ENCODE measurements at regions not wholly inside any gene's neighbourhood (a gene's known extent, or its start where the extent isn't known, plus 50 kb on each side); places are given as distances from the start of the nearest gene placed in this dataset.
A peak's percentile ranks its signal among the peaks of the same experiment; 100 is the strongest.

DNA sequence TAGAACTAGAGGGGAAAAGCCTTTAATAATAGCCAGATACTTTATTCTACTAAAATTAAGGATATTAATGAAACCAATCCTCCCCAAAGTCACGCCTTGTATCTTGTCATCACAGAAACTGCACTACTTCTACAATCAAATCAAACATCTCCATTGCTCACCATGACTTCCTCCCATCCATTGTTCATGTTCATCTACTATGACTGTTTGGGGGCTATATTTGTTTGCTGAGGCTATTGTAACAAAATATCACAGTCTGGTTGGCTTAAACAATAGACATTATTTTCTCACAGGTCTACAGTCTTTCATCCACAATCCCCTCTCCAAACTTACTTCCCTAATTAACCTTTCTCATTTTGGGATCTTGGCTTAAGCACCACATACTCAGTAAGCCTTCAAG lies 193.6 kb upstream of the FSCB start:
- no peaks in the 10 kb centered on the region for H3K27me3 ChIP-seq (ENCODE audit: control insufficient read depth in 3 of 3, insufficient read depth in 3 of 3, low read length in 2 of 3)
- peaks cover 0 to 7% (median 0%) of the 10 kb centered on the region in 4 donors for H3K9me3 ChIP-seq (ENCODE audit: control insufficient read depth in 4 of 4, insufficient read depth in 3 of 4, low read length in 3 of 4)
- H3K4me3 ChIP-seq = no peak overlapping the region
- ATAC-seq (ENCODE audit: insufficient read depth, low FRiP score) = no peak
- no peak overlapping the region for H3K9ac ChIP-seq (ENCODE audit: insufficient read depth in 1 of 2, low read length in 2 of 2)
- WGBS, 2 donors = 80 to 83% methylated on average over 1 of the region's 1 CpG
- H3K4me1 ChIP-seq (ENCODE audit: control insufficient read depth in 5 of 5, insufficient read depth in 5 of 5, low read length in 5 of 5) = peaks cover 0 to 8% (median 0%) of the 10 kb centered on the region in 5 donors
- no peak for DNase-seq
- TF ChIP-seq, protein P1, sequence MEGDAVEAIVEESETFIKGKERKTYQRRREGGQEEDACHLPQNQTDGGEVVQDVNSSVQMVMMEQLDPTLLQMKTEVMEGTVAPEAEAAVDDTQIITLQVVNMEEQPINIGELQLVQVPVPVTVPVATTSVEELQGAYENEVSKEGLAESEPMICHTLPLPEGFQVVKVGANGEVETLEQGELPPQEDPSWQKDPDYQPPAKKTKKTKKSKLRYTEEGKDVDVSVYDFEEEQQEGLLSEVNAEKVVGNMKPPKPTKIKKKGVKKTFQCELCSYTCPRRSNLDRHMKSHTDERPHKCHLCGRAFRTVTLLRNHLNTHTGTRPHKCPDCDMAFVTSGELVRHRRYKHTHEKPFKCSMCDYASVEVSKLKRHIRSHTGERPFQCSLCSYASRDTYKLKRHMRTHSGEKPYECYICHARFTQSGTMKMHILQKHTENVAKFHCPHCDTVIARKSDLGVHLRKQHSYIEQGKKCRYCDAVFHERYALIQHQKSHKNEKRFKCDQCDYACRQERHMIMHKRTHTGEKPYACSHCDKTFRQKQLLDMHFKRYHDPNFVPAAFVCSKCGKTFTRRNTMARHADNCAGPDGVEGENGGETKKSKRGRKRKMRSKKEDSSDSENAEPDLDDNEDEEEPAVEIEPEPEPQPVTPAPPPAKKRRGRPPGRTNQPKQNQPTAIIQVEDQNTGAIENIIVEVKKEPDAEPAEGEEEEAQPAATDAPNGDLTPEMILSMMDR (IDR thresholded peaks at IDR 0.05; ENCODE audit: control extremely low read depth, extremely low read depth) = no peak
- no peaks in the 10 kb centered on the region for H3K36me3 ChIP-seq (ENCODE audit: control insufficient read depth in 4 of 4, insufficient read depth in 4 of 4, low read length in 4 of 4)
- no peak overlapping the region for H3K27ac ChIP-seq (ENCODE audit: low read depth in 1 of 2, low read length in 1 of 2)

DNA sequence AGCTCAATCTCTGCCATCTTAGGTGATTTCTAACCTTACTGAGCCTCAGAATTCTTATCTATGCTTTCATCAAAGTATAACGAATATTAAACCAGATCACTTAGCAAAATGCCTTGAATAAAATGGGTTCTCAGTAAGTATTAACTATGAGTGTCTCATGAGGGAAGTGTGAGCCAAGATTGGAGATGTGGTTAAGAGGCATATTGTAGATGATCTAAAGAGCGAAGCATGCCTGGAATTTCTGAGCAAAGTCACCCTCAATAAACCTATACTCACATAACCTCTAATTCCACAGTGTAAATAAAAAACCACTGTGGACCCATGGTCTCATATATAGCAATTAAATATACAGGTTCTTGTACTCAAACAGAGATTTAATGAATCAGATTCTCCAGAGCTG lies 193.1 kb upstream of the FSCB start:
- no peak for ATAC-seq (ENCODE audit: insufficient read depth, low FRiP score)
- TF ChIP-seq, protein P1 (IDR thresholded peaks at IDR 0.05; ENCODE audit: control extremely low read depth, extremely low read depth) = no peak

DNA sequence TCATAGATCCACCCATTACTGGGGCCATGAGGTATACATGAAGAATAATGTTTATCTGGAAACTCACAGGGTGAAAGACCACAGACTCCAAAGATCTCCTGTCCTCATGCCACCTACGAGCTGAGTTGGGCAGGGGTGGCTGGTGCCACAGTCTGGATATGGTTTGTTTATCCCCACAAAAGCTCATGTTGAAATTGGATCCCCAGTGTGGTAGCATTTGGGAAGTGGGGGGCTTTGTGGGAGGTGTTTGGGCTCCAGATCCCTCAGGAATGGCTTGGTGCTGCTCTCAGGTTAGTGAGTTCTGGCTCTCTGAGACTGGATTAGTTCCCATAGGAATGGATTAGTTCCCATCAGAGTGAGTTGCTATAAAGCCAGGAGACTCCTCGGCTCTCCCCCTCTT lies 192.3 kb upstream of the FSCB start:
- no peak for DNase-seq
- Histone ChIP-seq H3K9me3 (ENCODE audit: control insufficient read depth in 4 of 4, insufficient read depth in 3 of 4, low read length in 3 of 4) (peaks cover 0 to 7% (median 0%) of the 10 kb centered on the region in 4 donors), H3K27me3 (ENCODE audit: control insufficient read depth in 3 of 3, insufficient read depth in 3 of 3, low read length in 2 of 3) (no peaks in the 10 kb centered on the region), H3K4me3 (no peak overlapping the region), H3K4me1 (ENCODE audit: control insufficient read depth in 5 of 5, insufficient read depth in 5 of 5, low read length in 5 of 5) (peaks cover 0 to 8% (median 0%) of the 10 kb centered on the region in 5 donors), H3K36me3 (ENCODE audit: control insufficient read depth in 4 of 4, insufficient read depth in 4 of 4, low read length in 4 of 4) (no peaks in the 10 kb centered on the region), H3K27ac (ENCODE audit: low read depth in 1 of 2, low read length in 1 of 2) (no peak overlapping the region), H3K9ac (ENCODE audit: insufficient read depth in 1 of 2, low read length in 2 of 2) (no peak overlapping the region)
- TF ChIP-seq, protein P1 (IDR thresholded peaks at IDR 0.05; ENCODE audit: control extremely low read depth, extremely low read depth) = no peak
- WGBS, 2 donors = 34 to 38% methylated on average over 2 of the region's 2 CpGs
- ATAC-seq (ENCODE audit: insufficient read depth, low FRiP score) = no peak

More for the DNA sequence above, 193.1 kb upstream of the FSCB start:
- Histone ChIP-seq H3K4me3 (no peak overlapping the region), H3K27me3 (ENCODE audit: control insufficient read depth in 3 of 3, insufficient read depth in 3 of 3, low read length in 2 of 3) (no peaks in the 10 kb centered on the region), H3K9ac (ENCODE audit: insufficient read depth in 1 of 2, low read length in 2 of 2) (no peak overlapping the region), H3K9me3 (ENCODE audit: control insufficient read depth in 4 of 4, insufficient read depth in 3 of 4, low read length in 3 of 4) (peaks cover 0 to 7% (median 0%) of the 10 kb centered on the region in 4 donors), H3K27ac (ENCODE audit: low read depth in 1 of 2, low read length in 1 of 2) (no peak overlapping the region), H3K36me3 (ENCODE audit: control insufficient read depth in 4 of 4, insufficient read depth in 4 of 4, low read length in 4 of 4) (no peaks in the 10 kb centered on the region), H3K4me1 (ENCODE audit: control insufficient read depth in 5 of 5, insufficient read depth in 5 of 5, low read length in 5 of 5) (peaks cover 0 to 8% (median 0%) of the 10 kb centered on the region in 5 donors)
- 56 to 72% methylated on average over 2 of the region's 2 CpGs for WGBS, 2 donors
- DNase-seq = peak; percentile 12 to 80 (median 55)

DNA sequence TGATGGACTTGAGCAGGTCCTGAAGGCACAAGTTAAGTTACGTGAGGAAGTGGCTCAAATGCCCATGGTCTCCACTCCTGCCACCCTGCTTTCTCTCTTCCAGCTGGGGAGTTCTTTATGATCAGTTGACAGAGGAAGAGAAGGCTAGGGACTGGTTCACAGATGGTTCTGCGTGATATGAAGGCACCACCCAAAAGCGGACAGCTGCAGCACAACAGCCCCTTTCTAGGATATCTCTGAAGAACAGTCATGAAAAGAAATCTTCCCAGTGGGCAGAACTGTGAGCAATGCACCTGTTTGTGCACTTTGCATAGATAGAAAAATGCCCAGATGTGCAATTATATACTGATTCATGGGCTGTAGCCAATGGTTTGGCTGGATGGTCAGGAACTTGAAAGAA lies 162.4 kb upstream of the FSCB start:
- H3K4me3 ChIP-seq = no peak overlapping the region
- H3K9ac ChIP-seq (ENCODE audit: insufficient read depth in 1 of 2, low read length in 2 of 2) = no peak overlapping the region
- no peak for ATAC-seq (ENCODE audit: insufficient read depth, low FRiP score)
- DNase-seq = no peak
- H3K36me3 ChIP-seq (ENCODE audit: control insufficient read depth in 4 of 4, insufficient read depth in 4 of 4, low read length in 4 of 4) = no peaks in the 10 kb centered on the region
- no peaks in the 10 kb centered on the region for H3K4me1 ChIP-seq (ENCODE audit: control insufficient read depth in 5 of 5, insufficient read depth in 5 of 5, low read length in 5 of 5)
- H3K27me3 ChIP-seq (ENCODE audit: control insufficient read depth in 3 of 3, insufficient read depth in 3 of 3, low read length in 2 of 3) = no peaks in the 10 kb centered on the region
- peaks cover 0 to 5% (median 3%) of the 10 kb centered on the region in 4 donors for H3K9me3 ChIP-seq (ENCODE audit: control insufficient read depth in 4 of 4, insufficient read depth in 3 of 4, low read length in 3 of 4)
- 97 to 98% methylated on average over 3 of the region's 3 CpGs for WGBS, 2 donors
- TF ChIP-seq, protein P1 (IDR thresholded peaks at IDR 0.05; ENCODE audit: control extremely low read depth, extremely low read depth) = no peak
- no peak overlapping the region for H3K27ac ChIP-seq (ENCODE audit: low read depth in 1 of 2, low read length in 1 of 2)
